ENCODE measurements at regions not wholly inside any gene's neighbourhood (a gene's known extent, or its start where the extent isn't known, plus 50 kb on each side); places are given as distances from the start of the nearest gene placed in this dataset.

DNA sequence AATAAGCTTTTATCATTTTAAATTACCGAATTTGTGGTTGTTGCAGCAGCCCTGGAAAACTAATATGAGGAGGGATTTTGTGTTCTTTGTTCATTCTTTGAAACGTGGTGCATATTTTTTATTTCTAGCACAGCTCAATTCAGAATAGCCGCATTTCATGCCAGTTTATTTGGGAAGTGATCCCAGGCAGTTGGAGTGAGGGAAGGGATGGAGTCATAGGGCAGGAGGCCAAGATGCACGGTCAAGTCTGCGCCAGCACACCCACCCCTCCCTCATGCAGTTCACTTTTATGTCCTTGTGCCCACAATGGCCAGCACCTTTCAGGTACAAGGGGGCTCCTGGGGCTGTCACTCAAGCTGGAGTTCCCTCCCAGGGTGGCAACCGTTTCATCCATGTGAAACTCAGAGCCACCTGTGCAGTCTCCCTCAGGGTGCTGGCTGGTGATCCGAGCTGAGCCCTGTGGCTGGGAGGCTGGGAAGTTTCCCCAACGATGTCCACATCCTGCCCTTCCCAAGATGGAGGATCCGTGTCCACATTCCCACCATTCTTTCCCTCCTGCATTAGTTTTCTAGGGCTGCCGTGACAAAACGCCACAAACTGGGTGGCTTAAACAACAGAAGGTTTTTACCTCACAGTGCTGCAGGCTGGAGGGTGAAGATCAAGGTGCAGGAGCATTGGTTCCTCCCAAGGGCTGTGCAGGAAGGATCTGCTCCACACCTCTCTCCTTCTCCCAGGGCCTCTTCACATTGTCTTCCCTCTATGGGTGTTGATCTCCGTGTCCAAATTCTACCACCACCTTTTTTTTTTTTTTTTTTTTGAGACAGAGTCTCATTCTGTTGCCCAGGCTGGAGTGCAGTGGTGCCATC, 68.5 kb upstream of the ITGA6 start:
- H3K27me3 ChIP-seq (ENCODE audit: insufficient read depth in 3 of 3, low read length in 2 of 3): no peaks in the 10 kb centered on the region
- H3K4me3 ChIP-seq: no peak overlapping the region
- H3K27ac ChIP-seq: peak overlapping the region; percentile 23
- no peaks in the 10 kb centered on the region for H3K4me1 ChIP-seq
- TF ChIP-seq CTCF (IDR thresholded peaks at IDR 0.05): no peak
- intact Hi-C loops (cut with DNase I): loop anchor here in 1 of 2 donors (10.0 kb wide), 1 partner anchor 106 kb away; no protein-coding TSS in a partner anchor
- H3K36me3 ChIP-seq (ENCODE audit: insufficient read depth in 1 of 2, low read depth in 1 of 2): no peaks in the 10 kb centered on the region
- ATAC-seq: no peak
- WGBS, 3 donors: 16 to 26% (median 23%) methylated on average over 12 of the region's 12 CpGs
- no peak for DNase-seq
- H3K9me3 ChIP-seq: no peaks in the 10 kb centered on the region

GRCh38 chr2:172361360-172361759, 66.0 kb upstream of the ITGA6 start:
- Histone ChIP-seq H3K27me3 (ENCODE audit: insufficient read depth in 3 of 3, low read length in 2 of 3) (no peaks in the 10 kb centered on the region), H3K36me3 (ENCODE audit: insufficient read depth in 1 of 2, low read depth in 1 of 2) (no peaks in the 10 kb centered on the region), H3K27ac (no peak overlapping the region), H3K4me3 (no peak overlapping the region), H3K9me3 (no peaks in the 10 kb centered on the region), H3K4me1 (no peaks in the 10 kb centered on the region)
- WGBS, 3 donors: 56 to 69% (median 56%) methylated on average over 3 of the region's 3 CpGs
- intact Hi-C loops (cut with DNase I): no loop called here
- no peak for TF ChIP-seq CTCF (IDR thresholded peaks at IDR 0.05)
- DNase-seq (no peak), ATAC-seq (no peak)

DNA sequence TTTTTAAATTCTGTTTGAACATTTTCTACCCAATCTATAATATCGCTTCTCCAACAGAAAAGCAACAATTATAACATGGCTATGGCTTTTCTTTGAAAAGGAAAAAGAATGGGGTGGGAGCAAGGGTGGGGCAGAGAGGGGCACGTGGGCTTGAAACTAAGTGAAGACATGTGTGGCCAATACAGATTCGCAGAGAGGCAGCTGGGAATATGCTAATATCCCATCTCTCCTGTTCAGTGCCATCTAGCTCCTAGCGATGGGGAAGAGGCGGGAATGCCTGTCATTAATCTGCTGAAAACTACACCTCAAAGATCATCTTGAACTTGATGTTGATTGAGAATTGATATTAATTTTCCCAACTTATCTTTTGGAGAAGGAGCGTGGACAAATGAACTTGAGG, 65.5 kb upstream of the ITGA6 start:
- intact Hi-C loops (cut with DNase I): no loop called here
- no peak for TF ChIP-seq CTCF (IDR thresholded peaks at IDR 0.05)
- Histone ChIP-seq H3K4me3 (no peak overlapping the region), H3K36me3 (ENCODE audit: insufficient read depth in 1 of 2, low read depth in 1 of 2) (no peaks in the 10 kb centered on the region), H3K27ac (no peak overlapping the region), H3K4me1 (no peaks in the 10 kb centered on the region), H3K27me3 (ENCODE audit: insufficient read depth in 3 of 3, low read length in 2 of 3) (no peaks in the 10 kb centered on the region), H3K9me3 (no peaks in the 10 kb centered on the region)
- ATAC-seq: no peak
- DNase-seq: no peak
- WGBS, 3 donors: 74 to 77% (median 76%) methylated on average over 6 of the region's 6 CpGs

DNA sequence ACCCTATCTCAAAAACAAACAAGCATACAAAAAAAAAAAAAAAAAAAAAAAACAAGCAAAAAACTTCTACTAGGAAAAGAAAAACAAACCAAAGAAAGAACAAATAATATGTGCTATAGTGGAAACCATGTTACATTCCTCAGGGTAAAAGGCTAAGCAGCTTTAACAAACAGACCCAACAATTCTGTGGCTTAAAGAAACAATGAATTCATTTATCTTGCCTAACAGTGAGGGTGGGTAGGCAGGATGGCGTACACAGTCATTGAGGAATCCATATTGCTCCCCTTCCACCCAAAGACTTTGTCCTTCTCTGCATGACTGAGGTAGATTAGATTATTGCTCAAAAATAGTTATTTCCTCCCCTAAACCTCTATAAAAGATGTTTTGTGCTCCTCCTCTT, 63.1 kb upstream of the ITGA6 start:
- Histone ChIP-seq H3K36me3 (ENCODE audit: insufficient read depth in 1 of 2, low read depth in 1 of 2) (no peaks in the 10 kb centered on the region), H3K4me1 (no peaks in the 10 kb centered on the region), H3K27ac (no peak overlapping the region), H3K9me3 (peaks cover 6% of the 10 kb centered on the region), H3K4me3 (no peak overlapping the region), H3K27me3 (ENCODE audit: insufficient read depth in 3 of 3, low read length in 2 of 3) (no peaks in the 10 kb centered on the region)
- TF ChIP-seq CTCF (IDR thresholded peaks at IDR 0.05): no peak
- WGBS, 3 donors: 94 to 100% (median 96%) methylated on average over 1 of the region's 1 CpG
- intact Hi-C loops (cut with DNase I): no loop called here
- ATAC-seq: no peak
- no peak for DNase-seq
